HG03103 (cell line): ENCODE measurements at regions not wholly inside any gene's neighbourhood (a gene's known extent, or its start where the extent isn't known, plus 50 kb on each side); places are given as distances from the start of the nearest gene placed in this dataset.

Source experiments
- ATAC-seq: cut with Tn5 transposase; IDR thresholded peaks from one replicate; pipeline ENCODE4 v1.9.1; 2021; ENCODE audit warnings: low read depth; ENCODE audit not compliant: unreplicated experiment

GRCh38 chrX:20438871-20439526 is 172.3 kb upstream of the RPS6KA3 start:
- no peak for ATAC-seq

- peak; percentile 49 for ATAC-seq
Measured at GRCh38 chrX:20437683-20438082, 171.0 kb upstream of the RPS6KA3 start.

- no peak for ATAC-seq
Measured at GRCh38 chrX:20435913-20436312, 169.2 kb upstream of the RPS6KA3 start.

GRCh38 chrX:20434986-20435385 is 168.3 kb upstream of the RPS6KA3 start:
- ATAC-seq, result no peak

DNA sequence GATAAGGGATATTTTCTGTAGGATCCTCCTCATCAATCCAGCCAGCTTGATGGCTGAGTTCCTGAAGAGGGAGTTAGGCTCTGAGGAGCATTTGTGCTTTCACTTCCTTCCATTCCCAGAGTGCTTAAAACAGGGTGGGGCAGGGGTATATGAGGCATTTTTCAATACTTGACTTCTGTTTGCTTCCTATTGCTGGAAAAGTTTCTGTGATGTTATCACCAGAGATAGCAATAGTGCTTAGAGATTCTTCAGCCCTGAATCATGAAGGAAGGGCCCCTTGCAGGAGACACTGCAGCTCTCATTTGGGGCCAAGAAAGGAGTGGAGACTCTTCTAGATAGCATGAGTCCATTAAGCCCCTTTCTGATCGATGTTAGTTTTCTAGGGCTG is 166.7 kb upstream of the RPS6KA3 start:
- ATAC-seq, result no peak

GRCh38 chrX:20432746-20433387 is 166.2 kb upstream of the RPS6KA3 start:
- ATAC-seq, result no peak

DNA sequence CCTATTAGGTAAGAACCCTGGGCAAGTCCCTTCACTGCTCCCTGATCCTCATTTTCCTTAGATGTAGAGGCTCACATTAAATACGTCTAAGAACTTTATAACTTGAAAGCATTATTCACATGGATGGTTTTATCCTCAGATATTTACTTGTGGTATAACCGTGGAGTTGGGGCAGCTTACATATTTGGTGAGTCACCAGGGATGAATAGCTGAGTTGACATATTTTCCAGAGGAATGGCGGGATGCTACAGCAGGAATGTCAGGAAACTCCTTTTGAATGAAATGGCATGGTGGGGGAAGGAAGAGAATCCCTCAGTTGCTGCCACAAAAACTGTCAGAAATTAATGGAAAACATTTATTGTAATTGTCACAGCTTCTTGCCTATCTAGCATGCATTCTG is 165.3 kb upstream of the RPS6KA3 start:
- ATAC-seq, result no peak

- no peak for ATAC-seq
Measured at GRCh38 chrX:20431486-20431885, 164.8 kb upstream of the RPS6KA3 start.

- no peak for ATAC-seq
Measured at GRCh38 chrX:20427173-20427770, 160.6 kb upstream of the RPS6KA3 start.

DNA sequence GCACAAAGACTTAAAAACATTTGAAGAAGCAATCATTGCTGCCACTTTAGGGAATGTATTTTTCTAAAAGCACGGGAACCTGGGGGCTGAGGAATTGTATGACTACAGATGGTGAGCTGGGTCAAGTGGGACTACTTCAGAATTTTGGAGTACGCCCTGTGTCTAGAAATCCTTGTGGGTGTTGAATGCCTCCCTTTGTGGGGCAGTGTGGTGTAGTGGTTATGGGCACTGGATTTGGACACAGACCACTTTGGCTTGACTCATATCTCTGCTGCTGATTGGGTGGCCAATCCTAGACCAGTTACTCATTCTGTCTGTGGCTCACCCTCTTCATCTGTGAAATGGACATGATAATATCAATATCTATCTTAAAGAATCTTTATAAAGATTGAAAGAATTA is 155.0 kb upstream of the RPS6KA3 start:
- no peak for ATAC-seq

GRCh38 chrX:20421275-20421674 is 154.6 kb upstream of the RPS6KA3 start:
- no peak for ATAC-seq

GRCh38 chrX:20420058-20420457 is 153.3 kb upstream of the RPS6KA3 start:
- ATAC-seq, result no peak

DNA sequence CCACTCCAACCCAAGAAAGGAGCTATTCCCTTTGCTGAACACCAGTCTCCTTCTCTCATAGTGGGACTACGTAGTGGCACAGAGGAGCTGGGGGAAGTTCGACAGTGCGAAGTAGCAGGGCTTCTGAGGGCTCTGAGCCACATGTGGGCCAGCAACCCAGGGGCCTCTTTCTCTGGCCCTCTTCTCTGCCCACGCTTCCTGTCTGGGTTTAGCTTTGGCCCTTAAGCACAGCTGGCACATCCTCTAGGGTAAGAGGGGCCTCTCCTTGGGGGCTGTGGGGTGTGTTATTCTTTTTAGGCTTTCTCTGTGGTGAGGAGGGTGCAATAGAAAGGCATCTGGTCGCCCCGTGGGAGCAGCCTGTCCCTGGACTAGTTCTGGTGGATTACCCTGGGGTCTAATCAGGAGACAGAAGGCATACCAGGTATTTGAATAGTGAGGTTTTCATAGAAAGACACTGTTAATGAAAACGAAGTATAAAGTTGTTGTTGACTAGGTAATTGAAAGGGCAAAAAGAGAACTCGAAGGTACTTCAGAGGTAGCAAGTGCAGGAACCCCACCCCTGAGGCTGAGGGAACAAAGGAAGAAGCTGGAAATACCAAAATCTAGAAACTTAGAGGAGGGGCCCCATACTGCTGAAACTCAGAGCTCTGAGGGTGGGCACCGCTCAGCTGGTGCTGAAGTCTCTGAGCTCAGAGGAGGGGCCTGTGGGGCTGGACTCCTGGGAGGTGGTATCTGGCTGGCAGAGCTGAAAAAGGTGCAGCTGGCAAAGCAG is 151.9 kb upstream of the RPS6KA3 start:
- peak; percentile 47 for ATAC-seq

DNA sequence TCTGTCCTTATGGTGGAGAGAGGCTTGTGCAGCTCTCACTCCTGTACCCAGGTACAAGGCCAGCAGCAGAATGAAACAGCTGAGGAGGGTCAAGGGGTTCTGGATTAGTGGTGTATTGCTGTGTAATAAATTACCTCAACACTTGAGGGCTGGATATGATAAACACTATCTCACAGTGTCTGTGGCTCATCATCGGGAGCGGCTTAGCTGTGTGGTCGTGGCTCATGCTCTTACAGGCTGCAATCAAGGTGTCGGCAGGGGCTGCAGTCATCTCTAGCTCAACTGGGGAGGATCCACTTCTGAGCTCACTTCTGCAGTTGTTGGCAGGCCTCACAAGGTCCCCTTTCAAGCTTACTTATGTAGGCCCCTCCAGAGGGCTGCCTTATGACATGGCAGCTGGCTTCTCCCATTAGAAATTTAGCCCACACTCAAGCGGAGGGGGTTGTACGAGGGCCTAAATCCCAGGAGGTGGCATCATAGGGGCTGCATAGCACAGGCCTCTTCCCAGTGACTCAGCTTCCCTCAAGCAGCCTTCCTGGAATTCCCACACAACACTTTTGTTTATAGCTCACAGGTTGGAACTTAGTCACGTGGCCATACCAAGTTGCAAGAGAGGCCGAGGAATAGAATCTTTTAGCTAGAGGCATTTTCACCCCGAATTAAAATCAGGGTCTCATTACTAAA is 148.2 kb upstream of the RPS6KA3 start:
- ATAC-seq, result no peak

- no peak for ATAC-seq
Measured at GRCh38 chrX:20414066-20414465, 147.4 kb upstream of the RPS6KA3 start.

- ATAC-seq, result peak; percentile 71
Measured at GRCh38 chrX:20412871-20413486, 146.3 kb upstream of the RPS6KA3 start.

DNA sequence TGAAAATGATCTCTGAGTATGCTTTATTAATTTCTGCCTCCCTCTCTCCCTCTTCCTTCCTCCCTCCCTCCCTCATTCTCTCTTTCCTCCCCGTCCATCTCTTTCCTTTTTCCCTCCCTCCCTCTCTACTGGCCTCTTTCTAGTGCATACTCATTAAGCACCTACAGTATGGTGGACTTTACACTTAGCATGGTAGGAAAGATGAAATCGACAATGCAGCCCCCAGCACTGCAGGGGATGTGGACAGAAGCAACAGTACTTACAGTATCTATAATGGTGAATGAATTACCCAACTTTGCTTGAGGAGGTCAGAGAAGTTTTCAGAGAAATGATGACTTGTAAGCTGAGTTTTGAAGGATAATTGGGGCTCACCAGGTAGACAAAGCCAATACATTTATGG is 143.8 kb upstream of the RPS6KA3 start:
- ATAC-seq, result no peak

DNA sequence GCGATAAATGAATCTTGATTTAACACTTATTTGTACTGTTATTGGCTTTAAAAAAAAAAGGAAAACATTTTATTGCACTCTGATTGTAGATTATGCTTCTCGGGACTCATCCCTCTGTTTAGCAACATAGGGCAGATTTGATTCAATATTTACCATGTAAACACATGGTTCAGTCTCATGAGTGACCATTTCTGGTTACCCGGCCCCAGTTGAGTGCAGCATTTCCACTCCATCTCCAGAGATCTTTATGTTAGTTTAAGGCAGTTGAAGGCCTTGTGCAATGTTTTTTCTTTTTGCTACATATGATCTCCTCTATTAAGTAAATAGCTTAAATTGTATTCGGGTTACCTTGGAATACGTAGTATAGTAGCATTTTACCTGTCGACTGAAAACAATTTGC is 143.3 kb upstream of the RPS6KA3 start:
- no peak for ATAC-seq

- ATAC-seq, result no peak
Measured at GRCh38 chrX:20402956-20403355, 136.2 kb upstream of the RPS6KA3 start.

DNA sequence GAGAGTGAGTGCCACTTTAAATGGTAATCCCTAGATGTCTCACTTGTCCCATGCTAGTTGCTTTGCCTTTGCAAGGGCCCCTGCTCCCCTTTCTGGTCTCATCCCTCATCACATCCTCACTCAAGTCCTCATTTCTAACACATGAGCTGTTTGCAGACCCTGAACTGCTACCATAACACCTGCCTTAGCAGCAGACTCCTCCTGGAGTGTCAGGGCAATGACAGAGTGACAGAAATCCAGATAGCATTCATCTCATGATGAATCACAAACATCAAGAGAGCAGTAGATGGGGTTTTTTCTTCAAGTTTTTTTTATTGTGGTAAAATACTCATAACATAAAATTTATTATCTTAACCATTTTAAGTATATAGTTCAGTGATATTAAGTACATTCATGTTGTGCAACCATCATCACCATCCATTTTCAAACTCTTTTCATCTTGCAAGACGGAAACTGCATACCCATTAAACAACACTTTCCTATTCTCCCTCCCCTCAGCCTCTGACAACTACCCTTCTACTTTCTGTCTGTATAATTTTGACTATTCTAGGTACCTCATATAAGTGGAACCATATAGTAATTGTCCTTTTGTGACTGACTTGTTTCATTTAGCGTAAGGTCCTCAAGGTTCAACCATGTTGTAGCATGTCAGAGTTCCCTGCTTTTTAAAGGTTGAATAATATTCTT is 133.2 kb upstream of the RPS6KA3 start:
- ATAC-seq, result no peak
